ENCODE measurements at regions not wholly inside any gene's neighbourhood (a gene's known extent, or its start where the extent isn't known, plus 50 kb on each side); places are given as distances from the start of the nearest gene placed in this dataset.
"Not testable (repeated sequence)": the region's sequence is repeated elsewhere in the genome, so short reads cannot be mapped to it uniquely, and the experiment has no call there.

DNA sequence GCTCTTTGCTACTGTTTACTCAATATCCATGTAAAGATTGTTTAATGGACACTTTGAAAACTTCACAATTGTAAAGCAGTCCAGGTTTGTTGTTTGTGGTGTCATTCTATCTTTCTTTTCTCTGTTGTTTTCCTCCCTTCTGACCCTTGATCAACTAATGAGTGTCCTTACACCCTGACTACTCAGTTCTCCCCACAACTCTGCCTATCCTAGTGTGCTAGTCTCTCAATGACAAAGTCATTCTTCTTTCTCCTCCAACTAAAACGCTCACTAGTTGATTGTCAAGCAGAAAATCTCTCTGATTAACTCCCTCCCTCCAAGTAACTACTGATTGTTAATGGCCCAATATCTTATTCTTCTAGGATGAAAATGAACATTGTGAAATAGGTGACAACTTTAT, 148.5 kb upstream of the FBXO33 start:
- no peak for DNase-seq (ENCODE audit: low spot score)

DNA sequence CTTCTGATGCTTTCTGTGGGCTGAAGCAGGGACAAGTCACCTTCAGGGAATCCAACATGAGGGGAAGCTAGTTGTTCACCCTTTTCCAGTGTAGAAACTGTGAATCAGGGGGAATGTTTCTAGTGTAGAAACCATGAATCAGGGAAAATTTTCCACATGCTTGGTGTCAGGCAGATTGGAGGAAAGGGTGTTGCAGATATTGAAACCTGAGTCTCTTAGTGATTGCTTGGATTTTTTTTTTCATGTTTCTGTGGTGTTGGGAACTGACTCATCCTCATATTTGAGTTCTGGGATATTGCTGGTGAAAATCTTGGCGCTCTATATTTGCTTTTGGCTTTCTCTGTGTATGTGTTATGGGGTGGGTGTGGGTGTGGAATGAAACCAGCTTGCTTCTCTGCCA, 144.5 kb upstream of the FBXO33 start:
- no peak for DNase-seq (ENCODE audit: low spot score)

DNA sequence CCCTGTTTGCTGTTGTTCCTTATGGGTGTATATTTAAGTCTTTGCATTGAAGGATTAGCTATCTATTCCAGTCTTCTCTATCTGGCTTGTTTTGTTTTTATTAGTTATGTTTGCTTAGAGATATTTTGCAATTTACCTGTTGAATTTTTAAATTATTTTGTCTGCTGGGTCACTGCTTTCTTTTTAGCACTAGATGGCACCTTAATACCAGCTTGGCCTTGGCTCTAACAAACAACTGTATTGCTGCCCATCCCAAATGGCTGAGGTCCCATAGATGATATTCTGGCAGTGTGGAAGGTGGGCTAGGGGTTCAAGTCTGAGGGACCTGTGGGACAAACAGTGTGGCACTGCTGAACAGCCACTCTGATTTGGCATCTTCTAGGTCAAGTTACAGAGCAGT, 144.0 kb upstream of the FBXO33 start:
- DNase-seq (ENCODE audit: low spot score): no peak

DNA sequence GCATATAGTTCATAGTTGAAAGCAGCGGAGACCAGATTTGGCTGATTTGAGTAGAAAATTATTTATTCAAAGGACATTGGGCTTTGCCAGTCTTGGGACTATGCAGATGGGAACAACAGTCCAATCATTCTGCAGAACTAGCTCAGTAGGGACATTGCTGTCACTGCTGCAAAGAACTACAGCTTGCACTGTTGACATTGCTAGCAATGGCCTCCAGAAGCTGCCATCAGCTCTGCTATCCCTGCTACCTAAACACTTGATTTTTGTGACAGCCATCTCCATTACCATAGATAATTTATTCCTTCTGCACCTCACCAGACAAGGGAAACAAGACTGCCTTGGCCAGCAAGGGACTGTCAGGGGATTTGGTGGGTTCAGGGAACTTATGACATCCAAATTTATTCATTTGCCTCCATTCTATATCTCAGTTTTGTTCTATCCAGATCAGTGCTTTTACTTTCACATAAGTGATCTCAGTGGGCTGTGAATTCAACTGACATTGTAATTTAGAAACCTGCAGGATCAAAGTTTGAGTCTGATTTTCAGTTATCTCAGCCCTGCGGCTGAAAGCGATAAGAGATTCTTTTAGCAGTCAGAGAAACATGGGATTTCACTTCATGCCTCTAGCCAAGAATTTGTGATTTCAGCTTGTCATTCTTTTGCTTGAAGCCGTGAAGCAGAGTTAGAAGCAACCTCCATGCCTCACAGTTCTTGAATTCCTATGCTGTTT, 136.7 kb upstream of the FBXO33 start:
- no peak for DNase-seq (ENCODE audit: low spot score)

GRCh38 chr14:39566795-39567194, 134.6 kb upstream of the FBXO33 start:
- DNase-seq (ENCODE audit: low spot score): no peak

DNA sequence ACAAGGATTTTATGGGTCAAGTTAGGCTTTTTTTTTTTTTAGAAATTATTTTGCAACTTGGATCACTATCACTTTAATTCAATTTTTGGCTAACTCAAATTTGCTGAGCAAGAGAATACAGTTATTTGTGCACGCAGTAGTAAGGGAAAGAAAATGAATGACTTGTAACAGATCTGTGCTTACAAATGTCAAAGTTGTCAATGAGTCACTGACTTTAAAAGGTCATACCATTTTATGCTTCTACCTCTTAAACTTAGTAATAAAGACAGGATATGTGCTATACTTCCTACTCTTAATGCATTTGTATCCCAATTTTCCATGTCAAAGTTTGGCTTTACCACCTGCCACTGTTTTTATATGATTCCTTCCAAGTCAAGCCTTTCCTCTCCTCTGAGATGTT, 131.1 kb upstream of the FBXO33 start:
- DNase-seq (ENCODE audit: low spot score): no peak

GRCh38 chr14:39562175-39562574, 129.9 kb upstream of the FBXO33 start:
- DNase-seq (ENCODE audit: low spot score): no peak

DNA sequence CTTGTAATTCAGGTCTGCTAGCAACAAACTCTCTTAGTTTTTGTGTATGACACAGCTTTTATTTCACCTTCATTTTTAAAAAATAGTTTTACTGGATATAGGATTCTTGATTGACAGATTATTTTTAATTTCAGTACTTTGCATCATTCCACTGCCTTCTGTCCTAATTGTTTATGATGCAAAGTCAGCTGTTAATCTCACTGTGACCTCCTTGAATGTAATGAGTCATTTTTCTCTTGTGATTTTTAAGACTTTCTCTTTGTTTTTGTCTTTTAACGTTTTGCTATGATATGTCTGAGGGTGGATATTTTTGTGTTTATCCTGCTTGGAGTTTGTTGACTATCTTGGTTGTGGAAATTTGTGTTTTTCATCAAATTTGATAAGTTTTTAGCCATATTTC, 126.3 kb upstream of the FBXO33 start:
- DNase-seq (ENCODE audit: low spot score): no peak

GRCh38 chr14:39555749-39556148, 123.5 kb upstream of the FBXO33 start:
- DNase-seq (ENCODE audit: low spot score): no peak

DNA sequence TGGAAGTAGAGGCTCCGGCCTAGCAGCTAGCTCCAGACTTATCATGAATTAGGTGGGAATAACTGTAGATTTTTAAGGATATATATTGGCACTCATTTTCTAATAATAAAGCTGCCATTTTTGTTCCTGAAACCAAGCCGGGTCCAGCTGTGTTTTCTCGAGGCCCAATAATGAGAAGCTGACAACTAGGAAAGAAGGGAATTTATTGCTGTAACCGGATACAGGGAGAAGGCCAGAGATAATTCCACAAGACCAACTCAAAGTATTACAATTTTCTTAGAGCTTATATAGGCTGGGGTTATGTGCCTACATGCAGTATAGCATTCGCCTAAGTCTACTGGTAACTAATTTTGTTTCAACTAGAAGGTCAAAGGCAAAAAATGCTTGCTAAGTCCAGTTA, 122.3 kb upstream of the FBXO33 start:
- no peak for DNase-seq (ENCODE audit: low spot score)

GRCh38 chr14:39548358-39548757, 116.1 kb upstream of the FBXO33 start:
- DNase-seq (ENCODE audit: low spot score): no peak

- no peak for DNase-seq (ENCODE audit: low spot score)
Observed at GRCh38 chr14:39547845-39548244, 115.6 kb upstream of the FBXO33 start.

DNA sequence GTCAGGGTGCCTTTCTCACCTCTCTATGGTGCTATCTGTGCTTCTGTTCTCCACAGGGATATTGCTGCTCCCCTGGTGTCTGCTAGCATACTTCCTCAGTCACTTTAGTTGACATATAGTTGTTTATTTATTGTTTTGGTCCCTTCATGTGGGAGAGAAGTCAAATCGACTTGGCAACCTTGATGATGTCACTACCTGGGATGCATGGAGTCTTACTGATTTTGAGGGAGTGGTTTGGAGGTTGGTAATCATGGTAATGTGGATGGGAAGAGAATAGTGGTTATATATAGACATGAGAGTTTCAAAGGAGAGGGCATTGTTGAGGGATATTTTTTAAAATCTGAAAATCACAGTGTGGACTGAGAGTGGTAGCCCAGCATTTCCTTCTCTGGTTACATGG, 73.6 kb upstream of the FBXO33 start:
- DNase-seq (ENCODE audit: low spot score): no peak

DNA sequence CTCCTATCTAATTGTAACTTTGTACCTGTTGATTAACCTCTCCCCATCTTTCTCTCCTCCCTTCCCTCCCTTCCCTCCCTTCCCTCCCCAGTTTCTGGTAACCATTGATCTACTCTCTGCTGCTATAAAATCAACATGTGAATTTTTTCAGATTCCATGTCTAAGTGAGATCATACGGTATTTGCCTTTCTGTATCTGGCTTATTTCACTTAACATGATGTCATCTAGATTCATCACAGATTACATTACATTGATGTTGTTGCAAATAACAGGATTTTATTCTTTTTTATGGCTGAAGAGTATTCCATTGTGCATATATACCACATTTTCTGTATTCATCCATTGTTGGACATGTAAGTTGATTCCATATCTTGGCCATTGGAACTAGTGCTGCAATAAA, 68.0 kb upstream of the FBXO33 start:
- DNase-seq (ENCODE audit: low spot score): no peak

DNA sequence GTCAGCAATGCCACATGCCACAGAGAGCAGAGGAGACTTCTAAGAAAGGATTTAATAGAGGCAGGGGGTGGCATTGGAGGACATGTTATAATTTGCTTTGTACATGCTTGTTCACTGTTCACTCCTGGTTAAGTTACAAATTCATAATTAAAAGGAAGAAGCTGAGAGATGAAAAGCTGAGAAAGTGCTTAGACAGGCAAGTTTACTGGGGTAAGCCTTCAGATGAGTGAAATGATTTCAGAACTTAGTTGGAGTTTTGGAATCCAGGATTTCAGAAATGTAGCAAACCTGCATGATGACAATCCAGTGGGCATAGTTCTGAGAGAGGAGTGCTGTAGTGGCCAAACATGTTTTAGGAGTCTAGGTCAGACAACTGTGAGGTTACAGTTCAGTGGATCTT, 67.3 kb upstream of the FBXO33 start:
- DNase-seq (ENCODE audit: low spot score): no peak

- DNase-seq (ENCODE audit: low spot score): not testable (repeated sequence)
Observed at GRCh38 chr14:39497677-39498076, 65.4 kb upstream of the FBXO33 start.

GRCh38 chr14:39492267-39492666, 60.0 kb upstream of the FBXO33 start:
- DNase-seq (ENCODE audit: low spot score): peak; percentile 48

GRCh38 chr14:39491134-39491571, 58.9 kb upstream of the FBXO33 start:
- DNase-seq (ENCODE audit: low spot score): peak; percentile 38

- DNase-seq (ENCODE audit: low spot score): no peak
Observed at GRCh38 chr14:39488600-39488999, 56.4 kb upstream of the FBXO33 start.

DNA sequence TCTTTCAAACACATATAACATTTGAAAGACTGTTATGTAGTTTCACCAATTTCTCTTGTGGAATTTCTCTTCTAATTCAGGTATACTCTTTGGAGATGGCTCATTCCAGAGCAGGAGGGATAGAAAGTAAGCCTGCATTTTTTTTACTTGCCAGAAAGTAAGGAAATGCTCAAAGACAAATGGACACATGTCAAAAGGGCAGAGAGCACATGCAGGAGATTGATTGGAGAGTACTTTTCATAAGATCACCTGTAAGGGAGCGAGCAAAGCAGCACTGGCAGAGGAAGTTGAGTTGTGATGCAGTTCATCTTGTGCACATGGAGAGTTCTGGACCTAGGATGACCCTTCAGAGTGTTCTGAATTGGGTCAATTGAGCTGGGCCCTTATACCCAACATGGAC, 51.4 kb upstream of the FBXO33 start:
- no peak for DNase-seq (ENCODE audit: low spot score)
